ENCODE measurements at regions not wholly inside any gene's neighbourhood (a gene's known extent, or its start where the extent isn't known, plus 50 kb on each side); places are given as distances from the start of the nearest gene placed in this dataset.

- Histone ChIP-seq H3K27me3 (ENCODE audit: control insufficient read depth in 1 of 2, insufficient read depth in 2 of 2, low read length in 2 of 2) (no peaks in the 10 kb centered on the region), H3K27ac (ENCODE audit: low read depth in 1 of 2, low read length in 2 of 2) (no peak overlapping the region), H3K4me1 (ENCODE audit: insufficient read depth, low read length) (no peaks in the 10 kb centered on the region), H3K9me3 (ENCODE audit: control insufficient read depth in 1 of 2, insufficient read depth in 1 of 2, low read length in 2 of 2) (no peaks in the 10 kb centered on the region), H3K4me3 (ENCODE audit: low read length) (no peak overlapping the region), H3K36me3 (ENCODE audit: insufficient read depth, low read length) (no peaks in the 10 kb centered on the region)
- Mint-ChIP-seq H3K4me1 (ENCODE audit: low read depth) (peaks cover 13% of the 10 kb centered on the region), H3K9me3 (no peaks in the 10 kb centered on the region), H3K36me3 (ENCODE audit: low read depth) (no peaks in the 10 kb centered on the region), H3K27ac (no peak overlapping the region), H3K27me3 (no peaks in the 10 kb centered on the region), H3K4me3 (no peak overlapping the region)
- ATAC-seq (ENCODE audit: poor library complexity) (no peak), DNase-seq (no peak)
- CTCF ChIA-PET, result no interaction called here
- intact Hi-C loops (cut with DNase I, micrococcal nuclease), result loop anchor here in 1 of 2 experiments (10.0 kb wide), 1 partner anchor 49 kb away; no protein-coding TSS in a partner anchor
- no peak for TF ChIP-seq CTCF (IDR thresholded peaks at IDR 0.05)
- POLR2A ChIA-PET, result no interaction called here
These were observed 236.5 kb upstream of the GRIP1 start for GRCh38 chr12:66915306-66915904.

GRCh38 chr12:66916189-66916588 lies 237.3 kb upstream of the GRIP1 start:
- ATAC-seq (ENCODE audit: poor library complexity) (no peak), DNase-seq (no peak)
- TF ChIP-seq CTCF (IDR thresholded peaks at IDR 0.05), result no peak
- no peaks in the 10 kb centered on the region for H3K27me3 ChIP-seq (ENCODE audit: control insufficient read depth in 1 of 2, insufficient read depth in 2 of 2, low read length in 2 of 2)
- H3K4me1 ChIP-seq (ENCODE audit: insufficient read depth, low read length), result no peaks in the 10 kb centered on the region
- peaks cover 2% of the 10 kb centered on the region for H3K9me3 Mint-ChIP-seq
- H3K36me3 ChIP-seq (ENCODE audit: insufficient read depth, low read length), result no peaks in the 10 kb centered on the region
- no peaks in the 10 kb centered on the region for H3K27me3 Mint-ChIP-seq
- CTCF ChIA-PET, result no interaction called here
- no peaks in the 10 kb centered on the region for H3K36me3 Mint-ChIP-seq (ENCODE audit: low read depth)
- no peak overlapping the region for H3K27ac Mint-ChIP-seq
- H3K4me3 ChIP-seq (ENCODE audit: low read length), result no peak overlapping the region
- no peak overlapping the region for H3K27ac ChIP-seq (ENCODE audit: low read depth in 1 of 2, low read length in 2 of 2)
- intact Hi-C loops (cut with DNase I, micrococcal nuclease), result loop anchor here in 1 of 2 experiments (10.0 kb wide), 1 partner anchor 49 kb away; no protein-coding TSS in a partner anchor
- H3K9me3 ChIP-seq (ENCODE audit: control insufficient read depth in 1 of 2, insufficient read depth in 1 of 2, low read length in 2 of 2), result no peaks in the 10 kb centered on the region
- H3K4me3 Mint-ChIP-seq, result no peak overlapping the region
- POLR2A ChIA-PET, result no interaction called here
- H3K4me1 Mint-ChIP-seq (ENCODE audit: low read depth), result peaks cover 13% of the 10 kb centered on the region

GRCh38 chr12:66919466-66919865 lies 240.6 kb upstream of the GRIP1 start:
- Histone ChIP-seq H3K9me3 (ENCODE audit: control insufficient read depth in 1 of 2, insufficient read depth in 1 of 2, low read length in 2 of 2) (no peaks in the 10 kb centered on the region), H3K4me3 (ENCODE audit: low read length) (no peak overlapping the region), H3K27ac (ENCODE audit: low read depth in 1 of 2, low read length in 2 of 2) (no peak overlapping the region), H3K4me1 (ENCODE audit: insufficient read depth, low read length) (no peaks in the 10 kb centered on the region), H3K27me3 (ENCODE audit: control insufficient read depth in 1 of 2, insufficient read depth in 2 of 2, low read length in 2 of 2) (no peaks in the 10 kb centered on the region), H3K36me3 (ENCODE audit: insufficient read depth, low read length) (no peaks in the 10 kb centered on the region)
- ChIA-PET CTCF (interaction anchor here (1.4 kb wide), 1 partner anchor 14 kb away, joined by 3 read pairs; no protein-coding TSS in a partner anchor), POLR2A (interaction anchor here (0.6 to 1.4 kb wide), 2 partner anchors 9 to 57 kb away, joined by 3 read pairs; no protein-coding TSS in a partner anchor)
- no peaks in the 10 kb centered on the region for H3K27me3 Mint-ChIP-seq
- no peaks in the 10 kb centered on the region for H3K36me3 Mint-ChIP-seq (ENCODE audit: low read depth)
- no peak overlapping the region for H3K4me3 Mint-ChIP-seq
- ATAC-seq (ENCODE audit: poor library complexity), result no peak
- no peak overlapping the region for H3K27ac Mint-ChIP-seq
- TF ChIP-seq CTCF (IDR thresholded peaks at IDR 0.05), result no peak
- no peak for DNase-seq
- peaks cover 2% of the 10 kb centered on the region for H3K9me3 Mint-ChIP-seq
- H3K4me1 Mint-ChIP-seq (ENCODE audit: low read depth), result peaks cover 17% of the 10 kb centered on the region
- intact Hi-C loops (cut with DNase I, micrococcal nuclease), result loop anchor here in 1 of 2 experiments (10.0 kb wide), 1 partner anchor 45 kb away; no protein-coding TSS in a partner anchor
